ENCODE measurements at regions not wholly inside any gene's neighbourhood (a gene's known extent, or its start where the extent isn't known, plus 50 kb on each side); places are given as distances from the start of the nearest gene placed in this dataset.

DNA sequence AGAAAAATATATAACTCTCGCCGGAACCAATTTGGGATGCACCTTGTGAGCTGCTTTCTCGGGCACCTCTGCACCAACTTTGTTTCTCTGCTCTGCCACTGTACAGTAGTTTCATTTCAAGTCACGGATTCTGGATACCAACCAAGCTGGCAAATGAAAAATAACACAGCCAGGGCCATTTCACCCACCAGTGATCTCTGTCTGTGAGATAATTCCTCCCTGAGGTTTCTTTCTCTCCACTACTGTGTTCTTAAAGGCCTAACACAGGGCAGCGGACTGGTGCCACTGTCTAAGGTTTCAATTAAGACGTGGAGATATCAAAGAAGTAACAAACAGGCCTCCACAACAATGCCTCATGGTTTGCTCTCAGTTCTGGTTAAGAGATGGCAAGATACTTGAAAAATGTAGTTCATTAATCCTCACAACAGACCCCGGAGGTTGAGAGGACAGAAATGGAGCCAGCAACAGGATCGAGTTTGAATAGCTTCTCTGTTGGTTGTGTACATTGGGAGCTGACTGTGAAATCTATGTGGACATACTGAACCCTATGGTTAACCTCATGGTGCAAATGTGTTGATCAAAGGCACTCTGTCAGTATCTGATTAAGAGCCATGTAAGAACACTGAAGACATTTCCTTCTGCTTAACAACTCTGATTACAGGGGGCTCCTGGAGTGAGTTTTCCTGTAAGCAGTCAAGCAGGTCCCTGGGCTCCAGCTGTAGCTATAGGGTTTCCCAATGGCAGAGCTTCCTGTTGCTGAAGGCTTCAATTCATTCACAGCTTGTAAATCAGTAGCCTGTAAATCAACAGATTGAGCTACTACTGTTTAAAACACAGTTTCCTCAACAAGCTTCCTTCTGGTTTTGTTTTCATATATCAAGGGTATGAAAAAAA, 470.5 kb downstream of the EPHA3 start:
- Histone ChIP-seq H3K36me3 (no peaks in the 10 kb centered on the region), H3K27me3 (ENCODE audit: low read depth) (no peaks in the 10 kb centered on the region)

DNA sequence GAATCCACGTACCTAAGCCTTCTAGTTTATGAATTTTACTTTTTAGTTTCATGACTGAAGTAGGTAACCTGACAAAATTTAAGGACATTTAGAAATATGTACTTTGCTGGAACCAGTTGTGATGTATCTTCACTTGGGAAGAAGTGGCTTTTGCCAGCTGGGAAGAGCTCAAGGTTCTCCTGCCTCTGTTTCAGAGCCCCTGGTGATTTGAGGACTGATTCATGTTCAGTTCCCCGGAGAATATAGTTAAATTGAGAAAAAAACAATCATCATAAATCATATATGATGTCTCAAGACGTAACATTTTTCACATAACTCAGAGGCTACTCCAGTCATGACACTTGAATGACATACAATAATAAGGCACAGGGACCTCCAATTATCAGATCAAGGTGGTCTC, 473.4 kb downstream of the EPHA3 start:
- TF ChIP-seq, protein P1, sequence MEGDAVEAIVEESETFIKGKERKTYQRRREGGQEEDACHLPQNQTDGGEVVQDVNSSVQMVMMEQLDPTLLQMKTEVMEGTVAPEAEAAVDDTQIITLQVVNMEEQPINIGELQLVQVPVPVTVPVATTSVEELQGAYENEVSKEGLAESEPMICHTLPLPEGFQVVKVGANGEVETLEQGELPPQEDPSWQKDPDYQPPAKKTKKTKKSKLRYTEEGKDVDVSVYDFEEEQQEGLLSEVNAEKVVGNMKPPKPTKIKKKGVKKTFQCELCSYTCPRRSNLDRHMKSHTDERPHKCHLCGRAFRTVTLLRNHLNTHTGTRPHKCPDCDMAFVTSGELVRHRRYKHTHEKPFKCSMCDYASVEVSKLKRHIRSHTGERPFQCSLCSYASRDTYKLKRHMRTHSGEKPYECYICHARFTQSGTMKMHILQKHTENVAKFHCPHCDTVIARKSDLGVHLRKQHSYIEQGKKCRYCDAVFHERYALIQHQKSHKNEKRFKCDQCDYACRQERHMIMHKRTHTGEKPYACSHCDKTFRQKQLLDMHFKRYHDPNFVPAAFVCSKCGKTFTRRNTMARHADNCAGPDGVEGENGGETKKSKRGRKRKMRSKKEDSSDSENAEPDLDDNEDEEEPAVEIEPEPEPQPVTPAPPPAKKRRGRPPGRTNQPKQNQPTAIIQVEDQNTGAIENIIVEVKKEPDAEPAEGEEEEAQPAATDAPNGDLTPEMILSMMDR (IDR thresholded peaks at IDR 0.05; ENCODE audit: borderline replicate concordance), result no peak
- H3K27ac ChIP-seq (replicated peaks), result no peak overlapping the region
- no peaks in the 10 kb centered on the region for H3K4me1 ChIP-seq
- H3K27me3 ChIP-seq (ENCODE audit: low read depth), result no peaks in the 10 kb centered on the region
- H3K9me3 ChIP-seq (replicated peaks), result no peaks in the 10 kb centered on the region
- no peaks in the 10 kb centered on the region for H3K36me3 ChIP-seq
- no peak overlapping the region for H3K4me3 ChIP-seq
- no peak for DNase-seq
- intact Hi-C loops (cut with micrococcal nuclease), result no loop called here

More for the DNA sequence above, 470.5 kb downstream of the EPHA3 start:
- TF ChIP-seq, protein P1 (IDR thresholded peaks at IDR 0.05; ENCODE audit: borderline replicate concordance), result no peak
- DNase-seq, result no peak
- no peaks in the 10 kb centered on the region for H3K4me1 ChIP-seq
- H3K9me3 ChIP-seq (replicated peaks), result no peaks in the 10 kb centered on the region
- H3K27ac ChIP-seq (replicated peaks), result no peak overlapping the region
- H3K4me3 ChIP-seq, result no peak overlapping the region
- intact Hi-C loops (cut with micrococcal nuclease), result no loop called here

DNA sequence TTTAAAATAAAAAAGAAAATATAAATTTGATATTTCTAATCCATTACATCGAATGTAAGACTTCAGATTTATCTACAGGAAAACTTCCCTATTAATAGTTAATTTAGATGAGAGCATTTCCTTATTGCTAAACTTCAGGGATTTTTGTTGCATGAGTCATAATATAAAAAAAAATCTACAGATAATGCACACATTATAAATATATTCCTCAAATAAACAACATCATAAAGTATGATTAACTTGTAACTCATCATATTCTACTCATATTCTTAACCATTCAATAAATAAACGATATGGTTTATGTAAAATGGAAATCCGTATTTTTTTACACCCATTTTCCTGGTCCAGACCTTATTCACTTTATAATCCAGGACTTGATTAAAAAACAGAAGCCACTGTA, 477.0 kb downstream of the EPHA3 start:
- Histone ChIP-seq H3K36me3 (no peaks in the 10 kb centered on the region), H3K4me3 (no peak overlapping the region), H3K27ac (replicated peaks) (no peak overlapping the region), H3K4me1 (no peaks in the 10 kb centered on the region), H3K27me3 (ENCODE audit: low read depth) (no peaks in the 10 kb centered on the region), H3K9me3 (replicated peaks) (no peaks in the 10 kb centered on the region)
- TF ChIP-seq, protein P1 (IDR thresholded peaks at IDR 0.05; ENCODE audit: borderline replicate concordance), result no peak
- no peak for DNase-seq
- intact Hi-C loops (cut with micrococcal nuclease), result no loop called here

DNA sequence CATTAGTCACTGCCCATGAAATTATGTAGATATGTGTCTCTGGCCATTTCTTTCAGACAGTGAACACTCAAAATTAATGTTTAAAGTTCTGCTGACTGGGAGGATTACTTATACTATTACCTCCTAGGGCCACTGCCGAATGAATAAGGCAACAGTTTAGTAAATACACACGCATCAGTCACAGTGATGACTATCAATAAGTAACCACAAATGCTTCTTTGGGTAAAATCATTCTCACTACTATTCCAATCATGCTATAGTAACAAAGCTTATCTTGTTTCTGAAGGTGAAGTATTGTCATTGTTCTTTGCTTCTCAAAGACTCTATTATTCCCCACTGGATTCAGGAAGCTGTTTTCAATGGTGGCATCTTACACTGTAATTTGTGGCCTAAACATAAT, 478.8 kb downstream of the EPHA3 start:
- H3K4me3 ChIP-seq, result no peak overlapping the region
- H3K36me3 ChIP-seq, result no peaks in the 10 kb centered on the region
- intact Hi-C loops (cut with micrococcal nuclease), result no loop called here
- H3K27ac ChIP-seq (replicated peaks), result no peak overlapping the region
- no peaks in the 10 kb centered on the region for H3K27me3 ChIP-seq (ENCODE audit: low read depth)
- DNase-seq, result no peak
- H3K9me3 ChIP-seq (replicated peaks), result no peaks in the 10 kb centered on the region
- TF ChIP-seq, protein P1 (IDR thresholded peaks at IDR 0.05; ENCODE audit: borderline replicate concordance), result no peak
- no peaks in the 10 kb centered on the region for H3K4me1 ChIP-seq

DNA sequence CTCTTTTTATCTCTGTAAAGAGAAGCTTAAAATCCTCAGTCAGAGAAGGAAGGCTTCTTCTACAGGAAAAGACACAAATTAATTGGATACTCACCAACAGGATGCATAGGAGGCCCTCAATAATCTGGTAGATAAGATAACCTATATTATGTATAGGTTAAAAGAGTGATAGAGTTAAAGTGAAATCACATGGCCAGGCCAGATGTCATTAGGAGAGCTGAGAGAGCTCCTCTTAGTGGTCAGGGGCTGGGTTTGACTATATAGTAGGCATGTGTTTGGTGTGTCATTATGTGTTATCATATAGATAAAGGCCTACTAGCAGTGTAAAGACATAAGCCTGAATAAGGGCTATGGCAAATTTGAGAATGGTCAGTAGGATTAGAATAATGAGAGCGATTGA, 479.3 kb downstream of the EPHA3 start:
- H3K9me3 ChIP-seq (replicated peaks), result no peaks in the 10 kb centered on the region
- H3K4me3 ChIP-seq, result no peak overlapping the region
- no peaks in the 10 kb centered on the region for H3K27me3 ChIP-seq (ENCODE audit: low read depth)
- H3K4me1 ChIP-seq, result no peaks in the 10 kb centered on the region
- no peak overlapping the region for H3K27ac ChIP-seq (replicated peaks)
- no peak for DNase-seq
- TF ChIP-seq, protein P1 (IDR thresholded peaks at IDR 0.05; ENCODE audit: borderline replicate concordance), result no peak
- no peaks in the 10 kb centered on the region for H3K36me3 ChIP-seq
- intact Hi-C loops (cut with micrococcal nuclease), result no loop called here

Measured in left ventricle myocardium inferior (tissue), 1 donor.